Ovary (tissue), 7 donors: ENCODE measurements at regions not wholly inside any gene's neighbourhood (a gene's known extent, or its start where the extent isn't known, plus 50 kb on each side); places are given as distances from the start of the nearest gene placed in this dataset.

Experiments used
- DNase-seq, 5 donors: peaks; one replicate each; pipeline ENCODE4 v3.0.0-alpha.2; 2019 to 2020
- H3K27ac ChIP-seq, 2 donors: fragments of 200-600 bp; one replicate each; pipeline versions ENCODE4 v1.5.1 to v1.8.0; 2019 to 2022
- H3K27me3 ChIP-seq: fragments of 200-600 bp; one replicate; pipeline ENCODE4 v1.8.0; 2022
- H3K36me3 ChIP-seq: fragments of 200-600 bp; sonication (generic); one replicate; pipeline ENCODE4 v1.5.1; 2019
- H3K4me1 ChIP-seq: one replicate; pipeline ENCODE4 v1.8.1; 2013; ENCODE audit warnings: mild to moderate bottlenecking, moderate library complexity; ENCODE audit not compliant: insufficient read depth
- H3K4me3 ChIP-seq: fragments of 200-600 bp; sonication (generic); one replicate; pipeline ENCODE4 v1.5.1; 2017
- H3K9me3 ChIP-seq, 2 donors: fragments of 200-600 bp in 1 of 2; sonication (generic) in 1 of 2; one replicate each; pipeline versions ENCODE4 v1.5.1 to v1.8.1; 2013 to 2019; ENCODE audit warnings: mild to moderate bottlenecking in 1 of 2, moderate library complexity in 1 of 2
- CTCF ChIP-seq, 3 donors: fragments of 450-650 bp in 2 of 3; fragments of 200-600 bp in 1 of 3; IDR thresholded peaks; one replicate each; pipeline versions ENCODE4 v1.5.1 to v1.8.0; 2016 to 2022; ENCODE audit warnings: antibody characterized with exemption in 3 of 3, mild to moderate bottlenecking in 1 of 3
- EP300 ChIP-seq: sonication (generic); formaldehyde crosslinking; IDR thresholded peaks from one replicate; pipeline ENCODE4 v1.6.1; 2017; ENCODE audit warnings: antibody characterized with exemption
- POLR2A ChIP-seq: fragments of 450-650 bp; IDR thresholded peaks from one replicate; pipeline ENCODE4 v1.6.1; 2017; ENCODE audit warnings: antibody characterized with exemption, mild to moderate bottlenecking, moderate library complexity
- WGBS, 3 donors: extraction: QIAGEN DNeasy Blood & Tissue Kit in 1 of 3; methylation state at CpG; one replicate each; pipeline versions ENCODE4 v1.1.5 to v1.1.7; 2013 to 2017; 5-methylcytosine and 5-hydroxymethylcytosine counted together
- intact Hi-C, 4 donors: fragments of 100-400 bp; cut with DNase I; formaldehyde crosslinking; loops; one replicate each; pipeline versions ENCODE4 v1.11.0 to v1.15.1; 2022 to 2023
- donor health status: DM: no; HTN: no; CAD: no; lungs with moderate emphysema.
- donor health status: DM: no; HTN: no; CAD: no.
- donor health status: Bipolar disorder and iron deficiency.
- donor health status: DM: no; HTN: no; CAD: no.
- donor health status: DM: yes; HTN: yes; CAD: no.

GRCh38 chr5:152861231-152861630, 456.2 kb upstream of the NMUR2 start:
- TF ChIP-seq POLR2A (no peak), EP300 (no peak), CTCF (IDR thresholded peaks at IDR 0.05) (no peak)
- H3K9me3 ChIP-seq = no peaks in the 10 kb centered on the region
- 84 to 87% (median 87%) methylated on average over 3 of the region's 3 CpGs for WGBS, 3 donors
- no peaks in the 10 kb centered on the region for H3K27me3 ChIP-seq
- H3K4me1 ChIP-seq = no peaks in the 10 kb centered on the region
- H3K27ac ChIP-seq = no peak overlapping the region
- no peak for DNase-seq
- H3K4me3 ChIP-seq = no peak overlapping the region
- no peaks in the 10 kb centered on the region for H3K36me3 ChIP-seq
- intact Hi-C loops = no loop called here

GRCh38 chr5:152864447-152864846, 459.4 kb upstream of the NMUR2 start:
- TF ChIP-seq EP300 (no peak), CTCF (IDR thresholded peaks at IDR 0.05) (no peak), POLR2A (no peak)
- Histone ChIP-seq H3K4me1 (no peaks in the 10 kb centered on the region), H3K36me3 (no peaks in the 10 kb centered on the region), H3K27ac (no peak overlapping the region), H3K4me3 (no peak overlapping the region), H3K27me3 (no peaks in the 10 kb centered on the region), H3K9me3 (no peaks in the 10 kb centered on the region)
- whole genome bisulfite sequencing, 3 donors = 9 to 19% (median 14%) methylated on average over 3 of the region's 3 CpGs
- DNase-seq = no peak
- intact Hi-C loops = no loop called here

- Histone ChIP-seq H3K9me3 (no peaks in the 10 kb centered on the region), H3K4me1 (no peaks in the 10 kb centered on the region), H3K36me3 (no peaks in the 10 kb centered on the region), H3K27ac (no peak overlapping the region), H3K27me3 (no peaks in the 10 kb centered on the region), H3K4me3 (no peak overlapping the region)
- no peak for DNase-seq
- intact Hi-C loops = no loop called here
- TF ChIP-seq EP300 = no peak
- no peak for TF ChIP-seq POLR2A
- no peak for TF ChIP-seq CTCF (IDR thresholded peaks at IDR 0.05)
These were observed 459.9 kb upstream of the NMUR2 start for GRCh38 chr5:152864991-152865390.

GRCh38 chr5:152869971-152870370, 464.9 kb upstream of the NMUR2 start:
- Histone ChIP-seq H3K9me3 (no peaks in the 10 kb centered on the region), H3K4me3 (no peak overlapping the region), H3K27me3 (no peaks in the 10 kb centered on the region), H3K4me1 (no peaks in the 10 kb centered on the region), H3K36me3 (no peaks in the 10 kb centered on the region), H3K27ac (no peak overlapping the region)
- 86 to 96% (median 90%) methylated on average over 4 of the region's 4 CpGs for WGBS, 3 donors
- intact Hi-C loops = no loop called here
- no peak for DNase-seq
- no peak for TF ChIP-seq EP300
- no peak for TF ChIP-seq POLR2A
- TF ChIP-seq CTCF (IDR thresholded peaks at IDR 0.05) = no peak

GRCh38 chr5:152882621-152883020, 477.5 kb upstream of the NMUR2 start:
- DNase-seq = no peak
- WGBS, 3 donors = 47 to 53% (median 50%) methylated on average over 2 of the region's 2 CpGs
- Histone ChIP-seq H3K4me1 (no peaks in the 10 kb centered on the region), H3K36me3 (no peaks in the 10 kb centered on the region), H3K27me3 (no peaks in the 10 kb centered on the region), H3K27ac (no peak overlapping the region), H3K9me3 (no peaks in the 10 kb centered on the region), H3K4me3 (no peak overlapping the region)
- intact Hi-C loops = no loop called here
- no peak for TF ChIP-seq POLR2A
- TF ChIP-seq CTCF (IDR thresholded peaks at IDR 0.05) = no peak
- TF ChIP-seq EP300 = no peak
